Panc1 (cell line): ENCODE measurements at regions not wholly inside any gene's neighbourhood (a gene's known extent, or its start where the extent isn't known, plus 50 kb on each side); places are given as distances from the start of the nearest gene placed in this dataset.

Source experiments
- ATAC-seq: fragments of 200-7000 bp; cut with Tn5 transposase; 2 replicates; pipeline ENCODE4 v1.9.1; 2020; ENCODE audit warnings: mild to moderate bottlenecking, moderate library complexity
- BruUV-seq: library from RNA; stranded (reverse); fragments of 400-500 nt; replicated peaks from 2 replicates; lab custom pipeline; 2021; lab: Mats Ljungman, UMichigan
- CTCF ChIA-PET: fragments of 300-600 bp; sonication (Branson Sonifier 250); formaldehyde crosslinking; loops from one replicate; lab custom pipeline; 2022; ENCODE audit warnings: antibody characterized with exemption; lab: Charles Lee
- POLR2A ChIA-PET: fragments of 300-600 bp; sonication (Branson Sonifier 250); formaldehyde crosslinking; loops from one replicate; lab custom pipeline; 2022; ENCODE audit warnings: antibody characterized with exemption; lab: Charles Lee
- DNase-seq: peaks from one replicate; pipeline ENCODE4 v3.0.0-alpha.2; 2010; ENCODE audit warnings: low read depth, low spot score
- H3K27ac ChIP-seq: 2 replicates; pipeline ENCODE4 v1.5.1; 2011; ENCODE audit warnings: mild to moderate bottlenecking, low read length, inconsistent platforms
- H3K27me3 ChIP-seq: fragments of 200-500 bp; sonication (Bioruptor generic); 2 replicates; pipeline ENCODE4 v1.6.0; 2014; ENCODE audit warnings: low read length, inconsistent platforms; ENCODE audit not compliant: control insufficient read depth, insufficient read depth
- H3K36me3 ChIP-seq: fragments of 200-500 bp; sonication (Bioruptor generic); 2 replicates; pipeline ENCODE4 v1.5.1; 2014; ENCODE audit warnings: inconsistent platforms, mild to moderate bottlenecking, low read length, moderate library complexity; ENCODE audit not compliant: control insufficient read depth, insufficient read depth
- H3K4me1 ChIP-seq: 2 replicates; pipeline ENCODE4 v1.5.1; 2011; ENCODE audit warnings: inconsistent platforms, mild to moderate bottlenecking, low read length, moderate library complexity; ENCODE audit not compliant: control insufficient read depth, insufficient read depth
- H3K4me3 ChIP-seq, 2 experiments: 2 replicates each; pipeline ENCODE4 v1.5.1; 2011 to 2012; ENCODE audit warnings: low read depth in 2 of 2, low read length in 2 of 2, mild to moderate bottlenecking in 2 of 2, inconsistent platforms in 1 of 2, moderate library complexity in 1 of 2
- H3K9me3 ChIP-seq: fragments of 200-500 bp; sonication (Bioruptor generic); 2 replicates; pipeline ENCODE4 v1.5.1; 2014; ENCODE audit warnings: low read depth, mild to moderate bottlenecking, inconsistent platforms, low read length, moderate library complexity; ENCODE audit not compliant: control insufficient read depth, insufficient read depth
- POLR2AphosphoS5 ChIP-seq: IDR thresholded peaks from 2 replicates; pipeline ENCODE4 v1.6.1; 2012; ENCODE audit warnings: mild to moderate bottlenecking, low read depth, low read length, moderate library complexity
- SIN3A ChIP-seq: IDR thresholded peaks from 2 replicates; pipeline ENCODE4 v1.6.1; 2012; ENCODE audit warnings: low read depth, mild to moderate bottlenecking, low read length, moderate library complexity, borderline replicate concordance; ENCODE audit not compliant: insufficient read depth
- TCF7L2 ChIP-seq: IDR thresholded peaks from 2 replicates; pipeline ENCODE4 v1.6.1; 2011; ENCODE audit warnings: mild to moderate bottlenecking, low read depth, low read length, inconsistent platforms
- in situ Hi-C: cut with HindIII; loops from 2 replicates; pipeline ENCODE4 v1.10.0; 2016; ENCODE audit warnings: low sequenced_read_pairs, low pct_unique_long_range_greater_than_20kb
- intact Hi-C: fragments of 100-400 bp; cut with micrococcal nuclease; formaldehyde crosslinking; loops from one replicate; pipeline ENCODE4 v1.10.0; 2022; ENCODE audit not compliant: unreplicated experiment
- TF ChIP-seq, protein P1 (sequence below): fragments of 450-650 bp; IDR thresholded peaks from 2 replicates; pipeline ENCODE4 v1.5.1; 2017; ENCODE audit warnings: mild to moderate bottlenecking
- TF ChIP-seq, protein P2 (sequence below), 2 experiments: IDR thresholded peaks; 2 replicates each; pipeline ENCODE4 v1.6.1; 2011 to 2012; ENCODE audit warnings: low read depth in 2 of 2, control low read depth in 1 of 2, low read length in 1 of 2, mild to moderate bottlenecking in 1 of 2, moderate library complexity in 1 of 2; ENCODE audit not compliant: insufficient read depth in 1 of 2

DNA sequence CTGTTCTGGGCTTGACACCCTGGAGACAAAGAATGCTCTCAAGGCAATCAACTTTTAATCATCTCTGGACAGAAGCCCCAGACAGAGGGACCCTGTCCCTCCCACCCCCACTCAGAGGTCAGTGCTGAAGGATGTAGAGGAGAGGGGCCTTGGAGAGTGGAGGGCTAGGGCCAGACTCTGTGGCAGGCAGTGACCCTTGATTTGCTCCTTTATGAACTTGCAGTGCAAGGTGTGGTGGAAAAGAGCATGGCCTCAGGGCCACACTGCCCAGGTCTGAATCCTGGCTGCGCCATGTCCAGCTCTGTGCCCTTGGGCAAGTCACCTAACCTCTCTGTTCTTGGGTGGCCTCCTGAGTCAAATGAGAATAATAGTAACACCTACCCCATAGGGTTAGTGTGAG, 134.3 kb downstream of the TMEM132E start:
- Histone ChIP-seq H3K27ac (no peak overlapping the region), H3K27me3 (no peaks in the 10 kb centered on the region; the same call in 1 of the 2 replicates), H3K4me3 (no peak overlapping the region), H3K36me3 (no peaks in the 10 kb centered on the region), H3K4me1 (no peaks in the 10 kb centered on the region), H3K9me3 (no peaks in the 10 kb centered on the region)
- ChIA-PET POLR2A (no interaction called here), CTCF (no interaction called here)
- in situ Hi-C loops (no loop called here), intact Hi-C loops (no loop called here)
- DNase-seq (no peak), ATAC-seq (no peak)
- no peak for TF ChIP-seq SIN3A
- TF ChIP-seq POLR2AphosphoS5: no peak
- TF ChIP-seq TCF7L2: no peak
- TF ChIP-seq, protein P1, sequence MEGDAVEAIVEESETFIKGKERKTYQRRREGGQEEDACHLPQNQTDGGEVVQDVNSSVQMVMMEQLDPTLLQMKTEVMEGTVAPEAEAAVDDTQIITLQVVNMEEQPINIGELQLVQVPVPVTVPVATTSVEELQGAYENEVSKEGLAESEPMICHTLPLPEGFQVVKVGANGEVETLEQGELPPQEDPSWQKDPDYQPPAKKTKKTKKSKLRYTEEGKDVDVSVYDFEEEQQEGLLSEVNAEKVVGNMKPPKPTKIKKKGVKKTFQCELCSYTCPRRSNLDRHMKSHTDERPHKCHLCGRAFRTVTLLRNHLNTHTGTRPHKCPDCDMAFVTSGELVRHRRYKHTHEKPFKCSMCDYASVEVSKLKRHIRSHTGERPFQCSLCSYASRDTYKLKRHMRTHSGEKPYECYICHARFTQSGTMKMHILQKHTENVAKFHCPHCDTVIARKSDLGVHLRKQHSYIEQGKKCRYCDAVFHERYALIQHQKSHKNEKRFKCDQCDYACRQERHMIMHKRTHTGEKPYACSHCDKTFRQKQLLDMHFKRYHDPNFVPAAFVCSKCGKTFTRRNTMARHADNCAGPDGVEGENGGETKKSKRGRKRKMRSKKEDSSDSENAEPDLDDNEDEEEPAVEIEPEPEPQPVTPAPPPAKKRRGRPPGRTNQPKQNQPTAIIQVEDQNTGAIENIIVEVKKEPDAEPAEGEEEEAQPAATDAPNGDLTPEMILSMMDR: no peak
- TF ChIP-seq, protein P2, sequence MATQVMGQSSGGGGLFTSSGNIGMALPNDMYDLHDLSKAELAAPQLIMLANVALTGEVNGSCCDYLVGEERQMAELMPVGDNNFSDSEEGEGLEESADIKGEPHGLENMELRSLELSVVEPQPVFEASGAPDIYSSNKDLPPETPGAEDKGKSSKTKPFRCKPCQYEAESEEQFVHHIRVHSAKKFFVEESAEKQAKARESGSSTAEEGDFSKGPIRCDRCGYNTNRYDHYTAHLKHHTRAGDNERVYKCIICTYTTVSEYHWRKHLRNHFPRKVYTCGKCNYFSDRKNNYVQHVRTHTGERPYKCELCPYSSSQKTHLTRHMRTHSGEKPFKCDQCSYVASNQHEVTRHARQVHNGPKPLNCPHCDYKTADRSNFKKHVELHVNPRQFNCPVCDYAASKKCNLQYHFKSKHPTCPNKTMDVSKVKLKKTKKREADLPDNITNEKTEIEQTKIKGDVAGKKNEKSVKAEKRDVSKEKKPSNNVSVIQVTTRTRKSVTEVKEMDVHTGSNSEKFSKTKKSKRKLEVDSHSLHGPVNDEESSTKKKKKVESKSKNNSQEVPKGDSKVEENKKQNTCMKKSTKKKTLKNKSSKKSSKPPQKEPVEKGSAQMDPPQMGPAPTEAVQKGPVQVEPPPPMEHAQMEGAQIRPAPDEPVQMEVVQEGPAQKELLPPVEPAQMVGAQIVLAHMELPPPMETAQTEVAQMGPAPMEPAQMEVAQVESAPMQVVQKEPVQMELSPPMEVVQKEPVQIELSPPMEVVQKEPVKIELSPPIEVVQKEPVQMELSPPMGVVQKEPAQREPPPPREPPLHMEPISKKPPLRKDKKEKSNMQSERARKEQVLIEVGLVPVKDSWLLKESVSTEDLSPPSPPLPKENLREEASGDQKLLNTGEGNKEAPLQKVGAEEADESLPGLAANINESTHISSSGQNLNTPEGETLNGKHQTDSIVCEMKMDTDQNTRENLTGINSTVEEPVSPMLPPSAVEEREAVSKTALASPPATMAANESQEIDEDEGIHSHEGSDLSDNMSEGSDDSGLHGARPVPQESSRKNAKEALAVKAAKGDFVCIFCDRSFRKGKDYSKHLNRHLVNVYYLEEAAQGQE (IDR thresholded peaks at IDR 0.05; ENCODE audit: insufficient read depth in 1 of 2, low read depth in 2 of 2, low read length in 1 of 2): no peak
- no TSS peak for BruUV-seq

DNA sequence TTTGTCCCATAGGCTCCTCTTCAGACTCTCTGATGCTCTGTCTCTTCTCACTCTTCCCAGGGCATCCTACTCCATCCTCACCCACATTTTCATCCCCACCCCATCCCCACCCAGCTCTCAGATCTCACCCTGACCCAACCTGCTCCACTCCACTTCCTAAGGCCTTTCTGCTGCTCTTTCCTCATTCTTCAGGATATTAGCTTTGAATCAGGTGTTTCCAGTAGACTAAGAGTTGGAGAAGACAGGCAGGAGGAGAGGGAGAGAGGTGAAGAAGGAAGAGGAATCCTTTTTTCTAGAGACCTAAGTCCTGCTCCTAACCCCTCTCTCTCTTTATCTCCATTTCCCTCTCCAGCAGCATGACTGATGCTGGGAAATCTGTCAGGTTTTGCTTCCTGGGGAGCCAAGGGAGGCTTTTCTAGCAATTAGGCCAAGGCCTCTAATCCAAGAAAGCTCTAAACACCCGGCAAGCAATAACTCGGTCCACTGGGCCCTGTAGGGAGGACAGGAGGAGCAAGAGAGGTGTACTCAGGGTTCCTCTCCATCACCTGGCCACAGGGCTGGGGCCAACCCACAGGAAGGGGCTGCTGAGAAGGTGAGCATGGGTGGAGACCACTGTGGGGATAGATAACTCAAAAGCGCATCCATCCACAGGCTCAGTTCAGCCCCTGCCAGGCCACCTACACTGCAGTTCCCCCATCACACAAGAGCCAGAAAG, 133.3 kb downstream of the TMEM132E start:
- Histone ChIP-seq H3K36me3 (no peaks in the 10 kb centered on the region), H3K4me1 (no peaks in the 10 kb centered on the region), H3K27ac (no peak overlapping the region), H3K4me3 (no peak overlapping the region), H3K27me3 (no peaks in the 10 kb centered on the region; the same call in 1 of the 2 replicates), H3K9me3 (no peaks in the 10 kb centered on the region)
- BruUV-seq: no TSS peak
- no peak for TF ChIP-seq SIN3A
- no peak for TF ChIP-seq TCF7L2
- no peak for TF ChIP-seq POLR2AphosphoS5
- TF ChIP-seq, protein P2 (IDR thresholded peaks at IDR 0.05; ENCODE audit: insufficient read depth in 1 of 2, low read depth in 2 of 2, low read length in 1 of 2): no peak
- TF ChIP-seq, protein P1: no peak
- DNase-seq (no peak), ATAC-seq (no peak; the same call in 1 of the 2 replicates)
- intact Hi-C loops: no loop called here
- in situ Hi-C loops: no loop called here
- ChIA-PET CTCF (no interaction called here), POLR2A (no interaction called here)
